Fibroblast of pulmonary artery (primary cell): ENCODE measurements at regions not wholly inside any gene's neighbourhood (a gene's known extent, or its start where the extent isn't known, plus 50 kb on each side); places are given as distances from the start of the nearest gene placed in this dataset.

ENCODE experiments used
- DNase-seq: peaks from one replicate; pipeline ENCODE4 v3.0.0-alpha.2; 2010; ENCODE audit warnings: low read depth
- H3K4me3 ChIP-seq: replicated peaks from 2 replicates; pipeline ENCODE4 v1.5.1; 2011; ENCODE audit warnings: low read depth, mild to moderate bottlenecking, control low read depth, low read length, moderate library complexity
- CTCF ChIP-seq: IDR thresholded peaks from 2 replicates; pipeline ENCODE4 v1.5.1; 2011; ENCODE audit warnings: mild to moderate bottlenecking, control low read depth, low read length, inconsistent platforms; ENCODE audit errors: missing control alignments

GRCh38 chr3:128560768-128561167 lies 67.8 kb upstream of the GATA2 start:
- no peak overlapping the region for H3K4me3 ChIP-seq
- TF ChIP-seq CTCF: no peak
- no peak for DNase-seq

GRCh38 chr3:128559486-128560225 lies 66.7 kb upstream of the GATA2 start:
- H3K4me3 ChIP-seq: no peak overlapping the region
- no peak for DNase-seq
- TF ChIP-seq CTCF: no peak

GRCh38 chr3:128557531-128558280 lies 64.7 kb upstream of the GATA2 start:
- DNase-seq: no peak
- H3K4me3 ChIP-seq: no peak overlapping the region
- no peak for TF ChIP-seq CTCF

- TF ChIP-seq CTCF: no peak
- no peak overlapping the region for H3K4me3 ChIP-seq
- no peak for DNase-seq
Observed at GRCh38 chr3:128556907-128557306, 63.9 kb upstream of the GATA2 start.

- H3K4me3 ChIP-seq: no peak overlapping the region
- no peak for TF ChIP-seq CTCF
- no peak for DNase-seq
Observed at GRCh38 chr3:128556384-128556783, 63.4 kb upstream of the GATA2 start.

- no peak for DNase-seq
- no peak overlapping the region for H3K4me3 ChIP-seq
- no peak for TF ChIP-seq CTCF
Observed at GRCh38 chr3:128555841-128556240, 62.8 kb upstream of the GATA2 start.
